HCT116 (cell line): ENCODE measurements at regions not wholly inside any gene's neighbourhood (a gene's known extent, or its start where the extent isn't known, plus 50 kb on each side); places are given as distances from the start of the nearest gene placed in this dataset.

Source experiments
- ATAC-seq: fragments of 200-7000 bp; cut with Tn5 transposase; 2 replicates; pipeline ENCODE4 v1.9.1; 2020; ENCODE audit warnings: mild to moderate bottlenecking, moderate library complexity
- BruUV-seq: library from RNA; stranded (reverse); fragments of 400-500 nt; replicated peaks from 2 replicates; lab custom pipeline; 2021; lab: Mats Ljungman, UMichigan
- CTCF ChIA-PET: fragments of 300-600 bp; sonication (Branson Sonifier 250); formaldehyde crosslinking; loops from one replicate; lab custom pipeline; 2021; ENCODE audit warnings: antibody characterized with exemption; lab: Charles Lee
- POLR2A ChIA-PET: fragments of 300-600, 350-600 bp; sonication (Branson Sonifier 250); formaldehyde crosslinking; loops from one replicate; lab custom pipeline; 2021; ENCODE audit warnings: antibody characterized with exemption; lab: Charles Lee
- RAD21 ChIA-PET, 2 experiments: fragments of 300-600 bp; sonication (Branson Sonifier 250); formaldehyde crosslinking; loops; one replicate each; lab custom pipeline; 2023; ENCODE audit warnings: low total read pairs in 2 of 2; ENCODE audit not compliant: uncharacterized antibody in 2 of 2, unreplicated experiment in 2 of 2, low non-redundant PET in 1 of 2; lab: Charles Lee
- DNase-seq: peaks from one replicate; pipeline ENCODE4 v3.0.0-alpha.2; 2010; ENCODE audit warnings: low read depth, low spot score
- H2AFZ ChIP-seq: fragments of 200-600 bp; shearing (Covaris generic), sonication (generic); 2 replicates; pipeline ENCODE4 v1.6.1; 2017; ENCODE audit warnings: low read depth, mixed run types, mixed read lengths, antibody characterized with exemption, low read length; ENCODE audit not compliant: poor library complexity, severe bottlenecking
- H3K27ac ChIP-seq: 2 replicates; pipeline ENCODE4 v1.5.1; 2012; ENCODE audit warnings: low read depth, low read length
- H3K27me3 ChIP-seq: fragments of 200-600 bp; sonication (generic); 2 replicates; pipeline ENCODE4 v1.6.1; 2016; ENCODE audit warnings: mixed run types, low read length, mixed read lengths; ENCODE audit not compliant: insufficient read depth
- H3K36me3 ChIP-seq, 2 experiments: fragments of 200-500 bp in 1 of 2; fragments of 200-600 bp in 1 of 2; sonication (Bioruptor generic) in 1 of 2; sonication (generic) in 1 of 2; 2 replicates each; pipeline versions ENCODE4 v1.5.1 to v1.6.1; 2014 to 2016; ENCODE audit warnings: low read length in 2 of 2, inconsistent platforms in 1 of 2, mixed read lengths in 1 of 2, mixed run types in 1 of 2; ENCODE audit not compliant: insufficient read depth in 2 of 2, control insufficient read depth in 1 of 2
- H3K4me1 ChIP-seq, 2 experiments: fragments of 200-600 bp in 1 of 2; sonication (generic) in 1 of 2; 2 replicates each; pipeline versions ENCODE4 v1.5.1 to v1.6.1; 2012 to 2017; ENCODE audit warnings: low read length in 2 of 2, inconsistent platforms in 1 of 2, mild to moderate bottlenecking in 1 of 2, mixed read lengths in 1 of 2, mixed run types in 1 of 2, moderate library complexity in 1 of 2; ENCODE audit not compliant: insufficient read depth in 2 of 2, control insufficient read depth in 1 of 2
- H3K4me2 ChIP-seq: fragments of 200-600 bp; sonication (generic); 2 replicates; pipeline ENCODE4 v1.6.1; 2017; ENCODE audit warnings: mixed run types, low read length, mixed read lengths
- H3K4me3 ChIP-seq, 2 experiments: fragments of 200-600 bp in 1 of 2; sonication (generic) in 1 of 2; replicated peaks in 1 of 2; 2 replicates each; pipeline ENCODE4 v1.5.1; 2011 to 2016; ENCODE audit warnings: low read length in 2 of 2, control low read depth in 1 of 2, low read depth in 1 of 2, mild to moderate bottlenecking in 1 of 2, mixed read lengths in 1 of 2, mixed run types in 1 of 2
- H3K79me2 ChIP-seq: fragments of 200-600 bp; sonication (generic); 2 replicates; pipeline ENCODE4 v1.6.1; 2017; ENCODE audit warnings: mild to moderate bottlenecking, mixed run types, low read length, moderate library complexity, mixed read lengths; ENCODE audit not compliant: insufficient read depth
- H3K9ac ChIP-seq: fragments of 200-600 bp; sonication (generic); 2 replicates; pipeline ENCODE4 v1.6.1; 2016; ENCODE audit warnings: low read length, mixed read lengths
- H3K9me2 ChIP-seq: fragments of 200-600 bp; sonication (generic), shearing (Covaris generic); 2 replicates; pipeline ENCODE4 v1.6.1; 2017; ENCODE audit warnings: mixed run types, mild to moderate bottlenecking, moderate library complexity; ENCODE audit not compliant: insufficient read depth
- H3K9me3 ChIP-seq, 2 experiments: fragments of 200-500 bp in 1 of 2; fragments of 200-600 bp in 1 of 2; sonication (Bioruptor generic) in 1 of 2; sonication (generic) in 1 of 2; 2 replicates each; pipeline ENCODE4 v1.6.1; 2014 to 2017; ENCODE audit warnings: low read length in 2 of 2, mixed read lengths in 2 of 2, inconsistent platforms in 1 of 2, low read depth in 1 of 2, mild to moderate bottlenecking in 1 of 2, mixed run types in 1 of 2, moderate library complexity in 1 of 2; ENCODE audit not compliant: control insufficient read depth in 1 of 2, insufficient read depth in 1 of 2
- H4K20me1 ChIP-seq: fragments of 200-600 bp; sonication (generic), shearing (Covaris generic); 2 replicates; pipeline ENCODE4 v1.6.1; 2017; ENCODE audit warnings: mixed run types, mild to moderate bottlenecking, moderate library complexity; ENCODE audit not compliant: insufficient read depth
- ATF3 ChIP-seq: IDR thresholded peaks from 2 replicates; pipeline ENCODE4 v1.6.1; 2012
- CBX3 ChIP-seq: IDR thresholded peaks from 2 replicates; pipeline ENCODE4 v1.6.1; 2012; ENCODE audit warnings: low read depth
- CEBPB ChIP-seq: IDR thresholded peaks from 2 replicates; pipeline ENCODE4 v1.6.1; 2012; ENCODE audit warnings: low read depth
- EGR1 ChIP-seq: IDR thresholded peaks from 2 replicates; pipeline ENCODE4 v1.6.1; 2012; ENCODE audit warnings: low read depth
- EZH2 ChIP-seq: fragments of 200-600 bp; sonication (generic); IDR thresholded peaks from 2 replicates; pipeline ENCODE4 v1.6.1; 2017; ENCODE audit warnings: antibody characterized with exemption, mixed run types
- FOSL1 ChIP-seq: IDR thresholded peaks from 2 replicates; pipeline ENCODE4 v1.6.1; 2012; ENCODE audit warnings: low read depth
- RAD21 ChIP-seq: IDR thresholded peaks from 2 replicates; pipeline ENCODE4 v1.6.1; 2012; ENCODE audit warnings: low read depth, mild to moderate bottlenecking
- SP1 ChIP-seq: IDR thresholded peaks from 2 replicates; pipeline ENCODE4 v1.6.1; 2012; ENCODE audit warnings: low read depth
- TCF7L2 ChIP-seq: IDR thresholded peaks from 2 replicates; pipeline ENCODE4 v1.7.0; 2011; ENCODE audit warnings: borderline replicate concordance, inconsistent platforms; ENCODE audit not compliant: insufficient read depth, insufficient read length; ENCODE audit errors: extremely low read depth
- YY1 ChIP-seq: IDR thresholded peaks from 2 replicates; pipeline ENCODE4 v1.6.1; 2011; ENCODE audit warnings: low read length, low read depth, moderate library complexity, mild to moderate bottlenecking; ENCODE audit not compliant: insufficient replicate concordance; ENCODE audit errors: extremely low read depth
- ZBTB33 ChIP-seq: IDR thresholded peaks from 2 replicates; pipeline ENCODE4 v1.6.1; 2011; ENCODE audit warnings: mild to moderate bottlenecking, low read length, moderate library complexity; ENCODE audit not compliant: insufficient replicate concordance; ENCODE audit errors: extremely low read depth
- ZFX ChIP-seq: fragments of 450-650 bp; IDR thresholded peaks from 2 replicates; pipeline ENCODE4 v1.6.1; 2017
- ZNF274 ChIP-seq: fragments of 200-500 bp; sonication (Bioruptor generic); IDR thresholded peaks from 2 replicates; pipeline ENCODE4 v1.6.1; 2014; ENCODE audit warnings: mild to moderate bottlenecking, low read depth, low read length, inconsistent platforms
- intact Hi-C: fragments of 100-400 bp; cut with micrococcal nuclease; formaldehyde crosslinking; loops from 2 replicates; pipeline ENCODE4 v1.10.0; 2022
- TF ChIP-seq, protein P1 (sequence below): IDR thresholded peaks from 2 replicates; pipeline ENCODE4 v1.6.1; 2012

DNA sequence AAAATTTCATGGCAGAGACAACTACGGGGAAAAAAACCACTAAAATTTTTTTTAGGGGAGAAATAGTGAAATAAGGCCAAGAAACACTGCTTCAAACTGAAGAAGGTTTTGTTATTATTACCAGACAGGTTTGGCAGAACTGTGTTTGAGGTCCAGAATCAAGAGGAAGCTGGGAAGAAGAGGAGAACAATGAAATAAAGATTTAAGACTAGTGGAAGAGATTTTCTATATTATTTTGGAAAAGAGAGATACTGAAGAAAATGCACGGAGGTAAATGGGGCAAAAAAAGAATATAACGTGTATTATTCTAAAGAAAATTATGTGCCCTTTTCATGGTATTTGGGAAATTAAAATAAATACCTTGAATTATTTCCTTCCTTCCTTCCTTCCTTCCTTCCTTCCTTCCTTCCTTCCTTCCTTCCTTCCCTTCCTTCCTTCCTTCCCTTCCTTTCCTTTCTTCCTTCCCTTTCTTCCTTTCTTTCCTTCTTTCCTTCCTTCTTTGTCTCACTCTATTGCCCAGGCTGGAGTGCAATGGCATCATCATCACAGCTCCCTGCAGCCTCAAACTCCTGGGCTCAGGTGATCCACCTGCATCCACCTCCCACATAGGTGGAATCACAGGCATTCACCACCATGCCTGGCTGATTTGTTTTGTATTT is 124.3 kb downstream of the GJA1 start:
- RAD21 ChIA-PET: no interaction called here
- ATAC-seq (no peak), DNase-seq (no peak)
- intact Hi-C loops: no loop called here
- Histone ChIP-seq H3K4me2 (no peak overlapping the region), H2AFZ (no peak overlapping the region), H3K27me3 (no peaks in the 10 kb centered on the region), H3K27ac (no peak overlapping the region), H3K79me2 (no peaks in the 10 kb centered on the region), H3K9ac (no peak overlapping the region), H3K36me3 (no peaks in the 10 kb centered on the region), H3K9me3 (peaks cover 4 to 5% of the 10 kb centered on the region in 2 experiments; a peak in 2 of 4 replicates), H3K9me2 (no peaks in the 10 kb centered on the region), H4K20me1 (no peaks in the 10 kb centered on the region), H3K4me1 (no peaks in the 10 kb centered on the region), H3K4me3 (no peak overlapping the region)
- CTCF ChIA-PET: no interaction called here
- no peak for TF ChIP-seq ZBTB33
- TF ChIP-seq CBX3: no peak
- no peak for TF ChIP-seq EZH2
- no peak for TF ChIP-seq SP1
- TF ChIP-seq CEBPB: no peak
- no peak for TF ChIP-seq YY1
- TF ChIP-seq, protein P1, sequence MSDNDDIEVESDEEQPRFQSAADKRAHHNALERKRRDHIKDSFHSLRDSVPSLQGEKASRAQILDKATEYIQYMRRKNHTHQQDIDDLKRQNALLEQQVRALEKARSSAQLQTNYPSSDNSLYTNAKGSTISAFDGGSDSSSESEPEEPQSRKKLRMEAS: no peak
- no peak for TF ChIP-seq TCF7L2
- no peak for TF ChIP-seq ATF3
- no peak for TF ChIP-seq FOSL1
- TF ChIP-seq ZNF274: no peak
- TF ChIP-seq ZFX: no peak
- TF ChIP-seq EGR1: no peak
- TF ChIP-seq RAD21: no peak
- no TSS peak for BruUV-seq
- POLR2A ChIA-PET: no interaction called here
